CD14-positive monocyte (primary cell): ENCODE measurements at regions not wholly inside any gene's neighbourhood (a gene's known extent, or its start where the extent isn't known, plus 50 kb on each side); places are given as distances from the start of the nearest gene placed in this dataset.
A peak's percentile ranks its signal among the peaks of the same experiment; 100 is the strongest.

ENCODE experiments used
- DNase-seq, 3 donors: peaks; one replicate each; pipeline ENCODE4 v3.0.0-alpha.2; 2011 to 2022
- H2AFZ ChIP-seq: 2 replicates; pipeline ENCODE4 v1.6.0; 2012; ENCODE audit warnings: mild to moderate bottlenecking, low read depth, low read length, inconsistent platforms; ENCODE audit not compliant: insufficient read depth, poor library complexity, severe bottlenecking
- H3K27ac ChIP-seq, 2 donors: 1 replicate in 1 of 2; 2 replicates in 1 of 2; pipeline ENCODE4 v1.5.1; 2012 to 2013; ENCODE audit warnings: low read length in 2 of 2, control low read depth in 1 of 2, inconsistent platforms in 1 of 2, low read depth in 1 of 2, mild to moderate bottlenecking in 1 of 2
- H3K27me3 ChIP-seq, 2 donors: one replicate each; pipeline versions ENCODE4 v1.6.0 to v1.6.1; 2011 to 2013; ENCODE audit warnings: low read length in 2 of 2; ENCODE audit not compliant: control insufficient read depth in 2 of 2, insufficient read depth in 2 of 2
- H3K36me3 ChIP-seq, 2 donors: replicated peaks in 1 of 2; 1 replicate in 1 of 2; 2 replicates in 1 of 2; pipeline versions ENCODE4 v1.5.1 to v1.6.1; 2012 to 2013; ENCODE audit warnings: low read length in 2 of 2, control low read depth in 1 of 2, inconsistent platforms in 1 of 2, mild to moderate bottlenecking in 1 of 2; ENCODE audit not compliant: insufficient read depth in 2 of 2, control insufficient read depth in 1 of 2
- H3K4me1 ChIP-seq, 2 donors: 1 replicate in 1 of 2; 2 replicates in 1 of 2; pipeline versions ENCODE4 v1.5.1 to v1.6.1; 2012 to 2013; ENCODE audit warnings: low read length in 2 of 2, control low read depth in 1 of 2, inconsistent platforms in 1 of 2, mild to moderate bottlenecking in 1 of 2, moderate library complexity in 1 of 2; ENCODE audit not compliant: insufficient read depth in 2 of 2, control insufficient read depth in 1 of 2
- H3K4me2 ChIP-seq: replicated peaks from 2 replicates; pipeline ENCODE3; 2012; ENCODE audit warnings: low read length, moderate library complexity, mild to moderate bottlenecking; ENCODE audit not compliant: poor library complexity, severe bottlenecking; ENCODE audit errors: extremely low read depth
- H3K4me3 ChIP-seq, 3 experiments: fragments of 200-600 bp in 1 of 3; sonication (generic) in 1 of 3; replicated peaks in 1 of 3; 1 replicate in 2 of 3; 2 replicates in 1 of 3; pipeline ENCODE4 v1.5.1; 2011 to 2013; ENCODE audit warnings: low read length in 3 of 3, mild to moderate bottlenecking in 3 of 3, control low read depth in 2 of 3, low read depth in 2 of 3, inconsistent platforms in 1 of 3, moderate library complexity in 1 of 3
- H3K79me2 ChIP-seq: 2 replicates; pipeline ENCODE4 v1.6.0; 2012; ENCODE audit warnings: mild to moderate bottlenecking, control low read depth, inconsistent platforms, low read length, moderate library complexity; ENCODE audit not compliant: insufficient read depth
- H3K9ac ChIP-seq: 2 replicates; pipeline ENCODE4 v1.6.0; 2017; ENCODE audit warnings: low read length, mild to moderate bottlenecking; ENCODE audit not compliant: insufficient read depth, poor library complexity, severe bottlenecking
- H3K9me3 ChIP-seq, 2 donors: replicated peaks in 1 of 2; 1 replicate in 1 of 2; 2 replicates in 1 of 2; pipeline versions ENCODE4 v1.5.1 to v1.6.1; 2012 to 2013; ENCODE audit warnings: low read length in 2 of 2, control low read depth in 1 of 2; ENCODE audit not compliant: control insufficient read depth in 1 of 2, insufficient read depth in 1 of 2
- H4K20me1 ChIP-seq: 2 replicates; pipeline ENCODE4 v1.6.0; 2012; ENCODE audit warnings: mild to moderate bottlenecking, low read length, control low read depth, moderate library complexity; ENCODE audit not compliant: insufficient read depth
- H3K27ac Mint-ChIP-seq, 7 donors: one replicate each; pipeline ENCODE4 v1.8.0; 2020; ENCODE audit warnings: mild to moderate bottlenecking in 7 of 7, mixed read lengths in 7 of 7, moderate library complexity in 6 of 7, inconsistent platforms in 2 of 7
- H3K27me3 Mint-ChIP-seq, 3 donors: one replicate each; pipeline ENCODE4 v1.8.0; 2021 to 2022; ENCODE audit warnings: low read depth in 3 of 3, mild to moderate bottlenecking in 3 of 3, mixed read lengths in 3 of 3, moderate library complexity in 3 of 3, inconsistent platforms in 1 of 3
- H3K36me3 Mint-ChIP-seq, 2 donors: one replicate each; pipeline ENCODE4 v1.8.0; 2020; ENCODE audit warnings: mixed read lengths in 2 of 2, inconsistent platforms in 1 of 2, mild to moderate bottlenecking in 1 of 2
- H3K4me1 Mint-ChIP-seq: one replicate; pipeline ENCODE4 v1.8.0; 2020; ENCODE audit warnings: mild to moderate bottlenecking, mixed read lengths
- H3K4me3 Mint-ChIP-seq, 2 donors: one replicate each; pipeline ENCODE4 v1.8.0; 2020; ENCODE audit warnings: mild to moderate bottlenecking in 2 of 2, mixed read lengths in 2 of 2, moderate library complexity in 1 of 2
- H3K9me3 Mint-ChIP-seq, 7 donors: one replicate each; pipeline ENCODE4 v1.8.0; 2020 to 2022; ENCODE audit warnings: mixed read lengths in 7 of 7, mild to moderate bottlenecking in 6 of 7, moderate library complexity in 6 of 7, inconsistent platforms in 2 of 7
- WGBS: methylation state at CpG from one replicate; pipeline ENCODE4 v1.1.5; 2013; ENCODE audit warnings: missing lambda C conversion rate; ENCODE audit not compliant: insufficient coverage; 5-methylcytosine and 5-hydroxymethylcytosine counted together
- intact Hi-C, 2 donors: fragments of 100-400 bp; cut with micrococcal nuclease; formaldehyde crosslinking; loops; one replicate each; pipeline versions ENCODE4 v1.15.0 to v1.15.1; 2023
- TF ChIP-seq, protein P1 (sequence below): fragments of 200-600 bp; IDR thresholded peaks from one replicate; pipeline ENCODE4 v1.8.0; 2022; ENCODE audit warnings: antibody characterized with exemption, mild to moderate bottlenecking

DNA sequence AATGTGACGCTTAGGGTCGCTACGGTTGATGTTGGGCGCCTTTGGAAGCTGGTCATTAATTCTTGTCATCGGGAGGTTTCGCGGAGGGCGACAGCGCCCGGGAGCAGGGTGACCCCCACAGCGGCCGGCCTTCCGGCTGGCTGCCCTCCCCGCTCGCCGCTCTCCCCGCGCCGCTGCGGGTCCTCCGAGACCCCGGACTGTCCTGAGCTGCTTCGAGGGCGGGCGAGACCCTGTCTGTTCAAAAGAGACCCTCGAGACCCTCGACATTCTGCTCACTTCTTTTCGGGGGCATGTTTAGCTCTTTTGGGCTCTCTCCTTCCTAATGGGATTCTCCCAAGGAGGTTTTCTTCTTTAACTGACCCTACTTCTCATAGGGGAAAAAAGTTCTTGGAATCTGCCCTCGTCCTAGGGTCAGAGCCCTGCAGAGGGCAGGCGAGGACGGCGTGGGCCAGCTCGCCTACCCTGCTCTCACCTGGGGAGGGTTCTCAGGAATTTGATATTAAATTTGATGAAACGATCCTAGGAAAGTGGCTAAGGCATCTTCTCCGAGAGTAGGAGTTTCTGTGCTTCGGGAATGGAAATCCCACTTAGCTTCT lies 257.0 kb downstream of the OTUD1 start:
- Histone ChIP-seq H3K36me3 (no peaks in the 10 kb centered on the region), H4K20me1 (no peaks in the 10 kb centered on the region)
- peak overlapping the region in 1 of 2 donors; percentile 86 for H3K4me3 Mint-ChIP-seq

DNA sequence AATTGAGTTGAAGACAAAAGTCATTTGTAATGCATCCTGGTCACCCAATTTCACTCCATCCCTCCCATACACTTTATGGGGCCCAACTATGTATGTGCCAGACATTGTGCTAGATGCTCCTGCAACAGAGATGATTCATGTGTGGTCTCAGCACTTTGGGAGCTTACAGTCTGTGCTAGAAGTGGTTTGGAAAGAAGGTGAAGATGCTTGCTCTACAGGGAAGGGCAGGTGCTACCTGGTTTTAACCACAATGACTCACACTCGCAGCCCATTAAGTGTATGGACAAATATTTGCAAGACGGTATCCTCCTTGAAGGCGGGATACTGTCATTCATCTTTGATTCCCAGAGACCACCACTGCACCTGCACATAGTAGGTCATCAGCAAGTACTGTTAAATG lies 257.6 kb downstream of the OTUD1 start:
- Histone ChIP-seq H4K20me1 (no peaks in the 10 kb centered on the region), H3K4me2 (no peak overlapping the region), H3K9ac (no peak overlapping the region), H3K9me3 (peaks cover 0 to 24% of the 10 kb centered on the region in 2 donors), H2AFZ (no peak overlapping the region), H3K4me1 (peaks cover 14 to 20% of the 10 kb centered on the region in 2 donors), H3K27ac (no peak overlapping the region), H3K4me3 (no peak overlapping the region), H3K36me3 (no peaks in the 10 kb centered on the region), H3K79me2 (no peaks in the 10 kb centered on the region), H3K27me3 (peaks cover 42 to 63% of the 10 kb centered on the region in 2 donors)
- Mint-ChIP-seq H3K36me3 (peaks cover 3 to 6% of the 10 kb centered on the region in 2 donors), H3K27me3 (peaks cover 55 to 71% (median 56%) of the 10 kb centered on the region in 3 donors), H3K4me1 (peaks cover 29% of the 10 kb centered on the region), H3K4me3 (peak overlapping the region in 1 of 2 donors; percentile 69), H3K9me3 (peaks cover 0 to 18% (median 6%) of the 10 kb centered on the region in 7 donors), H3K27ac (no peak overlapping the region)
- intact Hi-C loops = no loop called here
- TF ChIP-seq, protein P1, sequence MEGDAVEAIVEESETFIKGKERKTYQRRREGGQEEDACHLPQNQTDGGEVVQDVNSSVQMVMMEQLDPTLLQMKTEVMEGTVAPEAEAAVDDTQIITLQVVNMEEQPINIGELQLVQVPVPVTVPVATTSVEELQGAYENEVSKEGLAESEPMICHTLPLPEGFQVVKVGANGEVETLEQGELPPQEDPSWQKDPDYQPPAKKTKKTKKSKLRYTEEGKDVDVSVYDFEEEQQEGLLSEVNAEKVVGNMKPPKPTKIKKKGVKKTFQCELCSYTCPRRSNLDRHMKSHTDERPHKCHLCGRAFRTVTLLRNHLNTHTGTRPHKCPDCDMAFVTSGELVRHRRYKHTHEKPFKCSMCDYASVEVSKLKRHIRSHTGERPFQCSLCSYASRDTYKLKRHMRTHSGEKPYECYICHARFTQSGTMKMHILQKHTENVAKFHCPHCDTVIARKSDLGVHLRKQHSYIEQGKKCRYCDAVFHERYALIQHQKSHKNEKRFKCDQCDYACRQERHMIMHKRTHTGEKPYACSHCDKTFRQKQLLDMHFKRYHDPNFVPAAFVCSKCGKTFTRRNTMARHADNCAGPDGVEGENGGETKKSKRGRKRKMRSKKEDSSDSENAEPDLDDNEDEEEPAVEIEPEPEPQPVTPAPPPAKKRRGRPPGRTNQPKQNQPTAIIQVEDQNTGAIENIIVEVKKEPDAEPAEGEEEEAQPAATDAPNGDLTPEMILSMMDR = no peak
- WGBS = no CpG with 5 or more reads among the region's 3 CpGs
- DNase-seq = no peak

More for the DNA sequence above, 257.0 kb downstream of the OTUD1 start:
- Histone ChIP-seq H2AFZ (no peak overlapping the region), H3K4me3 (no peak overlapping the region), H3K4me2 (no peak overlapping the region), H3K27ac (no peak overlapping the region), H3K79me2 (no peaks in the 10 kb centered on the region), H3K27me3 (peaks cover 37 to 67% of the 10 kb centered on the region in 2 donors), H3K9me3 (peaks cover 0 to 24% of the 10 kb centered on the region in 2 donors), H3K9ac (no peak overlapping the region), H3K4me1 (peaks cover 14 to 20% of the 10 kb centered on the region in 2 donors)
- peaks cover 3 to 6% of the 10 kb centered on the region in 2 donors for H3K36me3 Mint-ChIP-seq
- TF ChIP-seq, protein P1 = no peak
- intact Hi-C loops = no loop called here
- no peak for DNase-seq
- peaks cover 0 to 18% (median 6%) of the 10 kb centered on the region in 7 donors for H3K9me3 Mint-ChIP-seq
- peaks cover 55 to 69% (median 57%) of the 10 kb centered on the region in 3 donors for H3K27me3 Mint-ChIP-seq
- H3K4me1 Mint-ChIP-seq = peaks cover 29% of the 10 kb centered on the region
- H3K27ac Mint-ChIP-seq = peak overlapping the region in 1 of 7 donors; percentile 35
- 14% methylated on average over 34 of the region's 36 CpGs for WGBS
